ENCODE measurements at regions not wholly inside any gene's neighbourhood (a gene's known extent, or its start where the extent isn't known, plus 50 kb on each side); places are given as distances from the start of the nearest gene placed in this dataset.

DNA sequence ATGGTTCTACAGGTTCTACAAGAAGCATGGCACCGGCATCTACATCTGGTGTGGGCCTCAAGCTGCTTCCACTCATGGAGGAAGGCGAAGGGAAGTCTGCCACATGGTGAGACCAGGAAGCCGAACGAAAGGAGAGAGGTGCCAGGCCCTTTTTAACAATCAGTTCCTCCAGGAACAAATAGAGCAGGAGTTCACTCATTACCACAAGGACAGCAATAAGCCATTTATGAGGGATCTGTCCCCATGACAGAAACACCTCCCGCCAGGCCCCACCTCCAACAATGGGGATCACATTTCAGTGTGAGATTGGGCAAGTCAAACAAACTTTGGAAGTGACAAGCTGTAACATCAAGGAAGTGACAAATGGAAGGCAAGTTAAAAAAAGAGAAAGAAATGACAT lies 95.5 kb upstream of the PTPN3 start:
- no peak for TF ChIP-seq REST (IDR thresholded peaks at IDR 0.05; ENCODE audit: low read depth)
- TF ChIP-seq EP300 (IDR thresholded peaks at IDR 0.05; ENCODE audit: borderline replicate concordance) = no peak
- TF ChIP-seq CREB1 (IDR thresholded peaks at IDR 0.05; ENCODE audit: low read depth) = no peak
- TF ChIP-seq RAD21 (IDR thresholded peaks at IDR 0.05; ENCODE audit: low read depth) = no peak
- TF ChIP-seq TAF1 (IDR thresholded peaks at IDR 0.05; ENCODE audit: low read depth) = no peak
- TF ChIP-seq MAX (IDR thresholded peaks at IDR 0.05) = no peak
- TF ChIP-seq NFIC (IDR thresholded peaks at IDR 0.05) = no peak
- TF ChIP-seq FOXM1 (IDR thresholded peaks at IDR 0.05; ENCODE audit: borderline replicate concordance, low read depth) = no peak
- TF ChIP-seq ZBTB7A (IDR thresholded peaks at IDR 0.05; ENCODE audit: low read depth) = no peak
